LNCaP clone FGC (cell line): ENCODE measurements at regions not wholly inside any gene's neighbourhood (a gene's known extent, or its start where the extent isn't known, plus 50 kb on each side); places are given as distances from the start of the nearest gene placed in this dataset.

Experiments used
- DNase-seq: peaks from one replicate; pipeline ENCODE4 v3.0.0-alpha.2; 2011; ENCODE audit warnings: low read depth
- H3K4me3 ChIP-seq: 2 replicates; pipeline ENCODE4 v1.5.1; 2011; ENCODE audit warnings: mild to moderate bottlenecking, low read depth, low read length, control low read depth
- TF ChIP-seq, protein P1 (sequence below): IDR thresholded peaks from 2 replicates; pipeline ENCODE4 v1.5.1; 2012; ENCODE audit warnings: mild to moderate bottlenecking; ENCODE audit not compliant: control insufficient read depth, insufficient read depth; ENCODE audit errors: extremely low read depth

DNA sequence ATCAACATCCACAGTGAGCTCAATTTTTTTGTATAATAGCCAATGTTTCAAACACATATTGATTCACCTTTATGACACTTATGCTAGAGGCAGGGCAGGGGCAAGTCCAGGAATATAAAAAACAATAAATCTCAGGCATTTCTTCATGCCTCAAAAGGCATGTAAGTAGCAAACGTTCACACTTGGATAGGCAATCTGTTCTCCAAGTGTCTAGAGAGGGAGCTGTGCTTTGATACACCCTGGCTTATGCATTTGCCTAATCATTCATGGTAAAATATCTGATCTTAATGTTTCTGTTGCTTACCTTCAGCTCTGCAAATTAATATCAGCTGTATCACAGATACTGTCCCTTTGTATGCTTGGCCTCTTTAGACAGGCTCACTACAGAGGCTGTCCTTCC lies 464.5 kb upstream of the SETBP1 start:
- DNase-seq = no peak
- TF ChIP-seq, protein P1, sequence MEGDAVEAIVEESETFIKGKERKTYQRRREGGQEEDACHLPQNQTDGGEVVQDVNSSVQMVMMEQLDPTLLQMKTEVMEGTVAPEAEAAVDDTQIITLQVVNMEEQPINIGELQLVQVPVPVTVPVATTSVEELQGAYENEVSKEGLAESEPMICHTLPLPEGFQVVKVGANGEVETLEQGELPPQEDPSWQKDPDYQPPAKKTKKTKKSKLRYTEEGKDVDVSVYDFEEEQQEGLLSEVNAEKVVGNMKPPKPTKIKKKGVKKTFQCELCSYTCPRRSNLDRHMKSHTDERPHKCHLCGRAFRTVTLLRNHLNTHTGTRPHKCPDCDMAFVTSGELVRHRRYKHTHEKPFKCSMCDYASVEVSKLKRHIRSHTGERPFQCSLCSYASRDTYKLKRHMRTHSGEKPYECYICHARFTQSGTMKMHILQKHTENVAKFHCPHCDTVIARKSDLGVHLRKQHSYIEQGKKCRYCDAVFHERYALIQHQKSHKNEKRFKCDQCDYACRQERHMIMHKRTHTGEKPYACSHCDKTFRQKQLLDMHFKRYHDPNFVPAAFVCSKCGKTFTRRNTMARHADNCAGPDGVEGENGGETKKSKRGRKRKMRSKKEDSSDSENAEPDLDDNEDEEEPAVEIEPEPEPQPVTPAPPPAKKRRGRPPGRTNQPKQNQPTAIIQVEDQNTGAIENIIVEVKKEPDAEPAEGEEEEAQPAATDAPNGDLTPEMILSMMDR = no peak
- no peak overlapping the region for H3K4me3 ChIP-seq

DNA sequence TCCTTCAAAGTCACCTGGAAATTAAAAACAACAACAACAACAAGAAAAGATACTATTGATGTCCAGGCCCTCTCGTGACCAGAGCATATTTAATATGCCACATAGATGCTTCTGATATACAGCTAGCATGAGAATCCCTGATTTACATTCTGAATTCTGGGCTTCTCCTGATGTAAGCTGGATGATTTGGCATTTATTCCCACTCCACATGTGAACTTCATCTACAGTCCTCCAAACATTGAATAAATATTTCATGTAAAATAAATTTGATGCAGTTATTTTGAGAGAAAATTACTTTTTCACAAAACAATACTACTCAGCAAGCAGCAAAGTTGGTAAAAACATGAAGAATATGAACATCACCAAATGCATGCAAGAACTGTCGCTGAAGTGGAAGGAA lies 453.2 kb upstream of the SETBP1 start:
- TF ChIP-seq, protein P1 = no peak
- no peak overlapping the region for H3K4me3 ChIP-seq
- DNase-seq = no peak

DNA sequence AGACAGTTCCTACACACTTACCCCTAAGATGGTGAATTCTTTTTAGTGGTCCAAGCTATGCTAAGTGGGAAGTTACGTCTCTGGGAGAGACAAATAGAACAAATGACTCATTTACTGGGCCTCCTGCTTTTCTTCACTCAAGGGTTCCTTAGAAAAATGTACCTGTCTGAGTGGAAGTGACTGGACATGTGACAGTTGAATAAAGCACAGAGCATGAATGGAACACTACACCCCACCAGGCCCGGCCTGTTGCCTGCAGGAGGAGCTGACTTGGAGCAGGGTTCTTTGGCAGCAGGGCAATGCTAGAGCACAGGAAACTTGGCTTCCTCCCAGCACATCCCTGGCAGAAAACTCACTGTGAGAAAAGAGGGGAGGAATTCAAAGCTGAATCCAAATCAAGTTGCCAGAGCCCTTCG lies 451.0 kb upstream of the SETBP1 start:
- H3K4me3 ChIP-seq = no peak overlapping the region
- DNase-seq = no peak
- TF ChIP-seq, protein P1 = no peak

DNA sequence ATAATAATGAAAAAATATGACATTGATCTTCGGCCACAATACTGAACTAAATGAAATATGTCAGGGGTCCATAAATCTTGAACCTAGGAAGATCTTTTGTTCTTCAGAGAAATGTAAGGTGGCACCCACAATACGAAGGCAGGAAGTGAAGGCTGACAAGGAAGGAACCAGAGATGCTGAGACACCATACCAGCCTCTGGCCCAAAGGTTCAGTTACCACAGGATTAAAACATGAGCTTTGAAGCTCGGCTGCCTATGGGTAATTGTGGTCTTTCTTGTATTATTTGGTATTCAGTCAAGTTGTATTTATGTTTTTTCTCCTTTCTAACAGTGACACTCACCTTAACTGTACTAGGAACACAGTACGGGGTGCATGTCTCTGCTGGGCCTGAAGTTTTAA lies 448.8 kb upstream of the SETBP1 start:
- TF ChIP-seq, protein P1 = no peak
- no peak overlapping the region for H3K4me3 ChIP-seq
- no peak for DNase-seq

DNA sequence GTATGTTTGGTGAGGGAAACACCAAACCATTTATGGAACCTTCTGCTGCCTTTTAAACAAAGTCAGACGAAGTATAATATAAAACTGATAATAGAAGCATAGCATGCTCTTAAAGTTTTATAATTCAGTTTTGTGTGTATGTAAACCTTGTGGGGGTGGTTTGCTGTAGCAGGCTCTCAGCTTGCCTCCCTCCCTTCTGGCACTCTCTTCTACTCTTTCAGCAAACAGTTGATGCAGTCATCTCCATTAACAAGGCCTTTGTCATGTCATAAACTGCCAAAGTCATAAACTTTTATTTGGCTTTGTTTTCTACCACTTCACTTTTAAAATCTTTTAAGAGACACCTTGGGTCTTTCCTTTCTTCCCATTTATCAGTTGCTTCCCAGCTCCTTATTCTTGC lies 448.2 kb upstream of the SETBP1 start:
- TF ChIP-seq, protein P1 = no peak

DNA sequence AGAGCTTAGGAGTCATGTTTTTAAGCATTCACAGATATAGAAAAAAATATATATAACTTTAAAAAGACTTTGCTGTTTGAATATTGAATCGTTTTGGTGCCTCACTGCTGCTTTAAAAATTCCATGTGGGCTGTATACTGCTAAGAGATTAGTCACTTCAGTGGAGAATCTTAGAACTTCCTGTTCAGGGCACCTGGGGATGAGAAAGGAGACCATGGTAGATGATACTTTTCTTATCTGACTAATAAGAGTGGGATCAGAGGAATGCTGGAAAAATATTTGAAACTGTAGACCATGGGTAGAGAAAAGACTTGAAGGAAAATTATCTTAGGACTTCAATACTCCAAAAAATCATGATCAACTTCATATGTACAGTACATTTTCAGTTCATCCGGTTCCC lies 442.2 kb upstream of the SETBP1 start:
- DNase-seq = no peak
- H3K4me3 ChIP-seq = no peak overlapping the region
- TF ChIP-seq, protein P1 = no peak

More for the DNA sequence above, 448.2 kb upstream of the SETBP1 start:
- DNase-seq = peak; percentile 71
- no peak overlapping the region for H3K4me3 ChIP-seq

DNA sequence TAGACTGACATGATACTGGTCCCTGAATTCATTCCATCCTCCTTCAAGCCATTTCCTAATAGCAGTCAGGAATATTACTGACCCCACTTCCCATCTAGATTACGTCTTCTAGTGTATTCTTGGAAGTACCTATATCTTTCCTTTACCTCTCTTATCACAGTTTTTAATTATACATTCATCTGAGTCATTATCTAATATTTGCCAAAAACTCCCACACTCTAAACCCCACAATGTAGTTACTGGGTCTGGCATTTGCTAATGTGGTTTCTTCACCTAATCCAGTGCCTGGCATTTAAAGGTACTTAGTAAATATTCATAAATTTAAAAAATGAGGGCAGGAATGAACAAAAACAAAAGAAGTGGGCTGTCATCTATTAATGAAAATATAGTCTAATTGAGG lies 441.8 kb upstream of the SETBP1 start:
- no peak for DNase-seq
- H3K4me3 ChIP-seq = no peak overlapping the region
- TF ChIP-seq, protein P1 = no peak
